ENCODE measurements at regions not wholly inside any gene's neighbourhood (a gene's known extent, or its start where the extent isn't known, plus 50 kb on each side); places are given as distances from the start of the nearest gene placed in this dataset.

DNA sequence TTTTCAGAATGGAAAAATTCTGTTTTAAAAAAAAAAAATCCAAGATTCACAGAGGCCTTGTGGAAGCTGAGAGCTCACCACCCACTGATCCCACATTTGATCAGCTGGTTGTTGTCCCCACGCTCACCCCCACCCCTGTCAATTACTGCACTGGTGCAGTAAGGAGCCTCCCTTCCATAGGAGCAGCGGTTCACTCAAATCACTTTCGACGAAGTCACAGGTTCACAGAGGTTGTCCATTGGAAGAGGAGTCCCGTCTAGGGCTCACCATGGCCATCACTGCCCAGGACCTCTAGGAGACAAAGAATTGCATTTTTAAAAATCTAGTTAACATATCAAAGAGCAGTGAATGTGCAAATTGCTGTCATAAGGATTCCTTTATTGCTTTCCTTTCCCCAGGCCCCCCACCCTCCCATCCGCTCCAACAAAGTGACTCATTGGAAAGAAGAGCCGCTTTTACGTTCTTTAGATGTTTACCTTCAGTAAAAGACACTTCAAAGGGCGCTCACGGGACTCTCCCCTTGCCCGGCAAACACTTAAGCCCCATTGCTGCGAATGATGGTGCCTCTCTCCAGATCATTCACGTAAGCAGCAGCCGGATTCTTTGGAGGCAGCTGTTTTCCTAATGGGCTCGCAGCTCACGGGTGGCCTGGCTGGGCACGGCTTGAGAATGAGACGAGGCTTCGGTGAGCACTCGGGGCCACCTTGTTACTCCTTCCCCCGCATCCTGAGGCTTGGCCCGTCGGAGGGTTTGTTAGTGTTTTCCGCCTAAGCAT is 165.5 kb upstream of the SALL3 start:
- no peak overlapping the region for H3K4me3 ChIP-seq (ENCODE audit: low read depth, low read length)
- TF ChIP-seq, protein P1, sequence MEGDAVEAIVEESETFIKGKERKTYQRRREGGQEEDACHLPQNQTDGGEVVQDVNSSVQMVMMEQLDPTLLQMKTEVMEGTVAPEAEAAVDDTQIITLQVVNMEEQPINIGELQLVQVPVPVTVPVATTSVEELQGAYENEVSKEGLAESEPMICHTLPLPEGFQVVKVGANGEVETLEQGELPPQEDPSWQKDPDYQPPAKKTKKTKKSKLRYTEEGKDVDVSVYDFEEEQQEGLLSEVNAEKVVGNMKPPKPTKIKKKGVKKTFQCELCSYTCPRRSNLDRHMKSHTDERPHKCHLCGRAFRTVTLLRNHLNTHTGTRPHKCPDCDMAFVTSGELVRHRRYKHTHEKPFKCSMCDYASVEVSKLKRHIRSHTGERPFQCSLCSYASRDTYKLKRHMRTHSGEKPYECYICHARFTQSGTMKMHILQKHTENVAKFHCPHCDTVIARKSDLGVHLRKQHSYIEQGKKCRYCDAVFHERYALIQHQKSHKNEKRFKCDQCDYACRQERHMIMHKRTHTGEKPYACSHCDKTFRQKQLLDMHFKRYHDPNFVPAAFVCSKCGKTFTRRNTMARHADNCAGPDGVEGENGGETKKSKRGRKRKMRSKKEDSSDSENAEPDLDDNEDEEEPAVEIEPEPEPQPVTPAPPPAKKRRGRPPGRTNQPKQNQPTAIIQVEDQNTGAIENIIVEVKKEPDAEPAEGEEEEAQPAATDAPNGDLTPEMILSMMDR (IDR thresholded peaks at IDR 0.05; ENCODE audit: low read depth, low read length): no peak
- in situ Hi-C loops (cut with HindIII; ENCODE audit: low sequenced_read_pairs): no loop called here
- DNase-seq (ENCODE audit: low read depth, low spot score): no peak

DNA sequence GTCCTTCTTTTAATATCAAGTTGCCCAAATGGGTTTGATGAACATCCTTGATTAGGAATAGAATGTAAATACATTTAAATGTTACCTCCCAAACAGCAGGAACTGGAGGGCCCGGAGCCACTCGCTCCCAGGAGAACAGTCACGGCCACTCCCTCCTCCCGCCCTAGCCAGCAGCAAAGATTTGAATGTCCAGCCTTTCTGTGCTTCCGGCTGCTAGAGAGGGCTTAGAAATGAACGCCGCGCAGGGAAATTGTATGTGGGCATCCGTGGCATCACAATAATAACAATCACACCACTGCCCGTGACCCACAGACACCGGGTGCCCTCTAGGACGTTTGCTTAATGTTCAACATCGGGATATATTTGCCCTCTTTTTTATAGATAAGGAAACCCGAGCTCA is 164.9 kb upstream of the SALL3 start:
- TF ChIP-seq, protein P1 (IDR thresholded peaks at IDR 0.05; ENCODE audit: low read depth, low read length): no peak
- in situ Hi-C loops (cut with HindIII; ENCODE audit: low sequenced_read_pairs): no loop called here
- H3K4me3 ChIP-seq (ENCODE audit: low read depth, low read length): no peak overlapping the region

DNA sequence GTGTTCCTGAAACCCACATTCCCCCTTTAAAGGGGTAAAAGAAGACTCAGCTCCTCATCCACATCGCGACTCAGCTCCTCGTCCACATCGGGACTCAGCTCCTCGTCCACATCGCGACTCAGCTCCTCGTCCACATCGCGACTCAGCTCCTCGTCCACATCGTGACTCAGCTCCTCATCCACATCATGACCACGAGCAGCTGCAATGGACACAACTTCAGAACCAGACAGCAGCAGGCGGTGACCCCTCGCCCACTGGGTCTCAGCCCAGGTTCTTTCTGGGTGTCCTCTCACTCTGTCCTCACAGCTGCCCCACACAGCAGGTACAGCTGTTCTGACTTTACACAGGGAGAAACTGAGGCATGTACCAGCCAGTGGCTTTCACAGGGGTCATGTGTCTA is 163.5 kb upstream of the SALL3 start:
- no peak for DNase-seq (ENCODE audit: low read depth, low spot score)
- H3K4me3 ChIP-seq (ENCODE audit: low read depth, low read length): no peak overlapping the region
- TF ChIP-seq, protein P1 (IDR thresholded peaks at IDR 0.05; ENCODE audit: low read depth, low read length): no peak
- in situ Hi-C loops (cut with HindIII; ENCODE audit: low sequenced_read_pairs): no loop called here

More for the DNA sequence above, 164.9 kb upstream of the SALL3 start:
- no peak for DNase-seq (ENCODE audit: low read depth, low spot score)

DNA sequence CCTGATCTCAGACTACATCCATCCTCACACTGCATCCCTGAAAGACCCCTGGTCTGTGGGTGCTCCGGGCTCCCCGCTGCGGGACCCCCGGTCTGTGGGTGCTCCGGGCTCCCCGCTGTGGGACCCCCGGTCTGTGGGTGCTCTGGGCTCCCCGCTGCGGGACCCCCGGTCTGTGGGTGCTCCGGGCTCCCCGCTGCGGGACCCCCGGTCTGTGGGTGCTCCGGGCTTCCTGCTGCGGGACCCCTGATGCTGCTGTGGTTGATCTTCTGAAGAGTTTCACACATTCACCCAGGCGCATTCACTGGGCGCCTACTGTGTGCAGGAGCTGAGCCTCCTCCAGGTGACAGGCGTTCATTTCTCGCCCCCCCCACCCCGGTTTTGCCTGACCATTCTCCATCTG is 162.7 kb upstream of the SALL3 start:
- DNase-seq (ENCODE audit: low read depth, low spot score): no peak
- no peak overlapping the region for H3K4me3 ChIP-seq (ENCODE audit: low read depth, low read length)
- TF ChIP-seq, protein P1 (IDR thresholded peaks at IDR 0.05; ENCODE audit: low read depth, low read length): no peak
- in situ Hi-C loops (cut with HindIII; ENCODE audit: low sequenced_read_pairs): no loop called here

DNA sequence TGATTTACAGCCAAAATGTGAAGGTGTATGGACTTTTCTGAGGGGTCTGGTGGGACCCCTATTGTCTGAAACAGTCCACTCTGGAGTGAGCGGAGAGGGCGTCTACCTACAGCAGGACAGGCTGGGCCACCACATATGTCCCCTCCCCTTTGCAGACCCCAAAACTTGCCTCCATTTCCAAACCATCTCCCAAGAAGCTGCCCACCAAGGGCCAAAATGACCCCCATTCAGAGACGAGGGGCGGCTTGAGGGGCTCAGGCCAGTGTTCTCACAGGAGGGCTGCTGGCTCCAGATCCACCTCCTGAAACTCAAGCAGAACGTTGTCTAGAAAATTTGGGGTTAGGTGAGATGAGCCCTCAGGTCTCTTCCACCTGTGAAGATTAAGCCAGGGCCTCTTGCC is 161.1 kb upstream of the SALL3 start:
- no peak for DNase-seq (ENCODE audit: low read depth, low spot score)
- TF ChIP-seq, protein P1 (IDR thresholded peaks at IDR 0.05; ENCODE audit: low read depth, low read length): no peak
- in situ Hi-C loops (cut with HindIII; ENCODE audit: low sequenced_read_pairs): no loop called here
- H3K4me3 ChIP-seq (ENCODE audit: low read depth, low read length): no peak overlapping the region

DNA sequence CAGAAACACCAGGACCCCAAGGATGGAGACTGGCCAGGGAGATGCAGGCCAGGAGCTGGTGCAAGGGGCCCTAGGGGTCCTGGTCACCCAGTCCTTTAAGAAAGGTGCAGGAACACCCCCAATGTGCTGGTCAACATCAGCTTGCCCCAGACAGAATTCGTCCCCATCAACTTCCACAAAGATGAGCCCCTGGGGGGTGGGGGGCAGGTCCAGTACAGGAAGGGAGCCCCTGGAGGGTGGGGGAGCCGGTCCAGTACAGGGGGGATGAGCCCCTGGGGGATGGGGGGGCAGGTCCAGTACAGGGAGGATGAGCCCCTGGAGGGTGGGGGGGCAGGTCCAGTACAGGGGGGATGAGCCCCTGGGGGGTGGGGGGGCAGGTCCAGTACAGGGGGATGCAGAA is 160.7 kb upstream of the SALL3 start:
- TF ChIP-seq, protein P1 (IDR thresholded peaks at IDR 0.05; ENCODE audit: low read depth, low read length): no peak
- DNase-seq (ENCODE audit: low read depth, low spot score): no peak
- in situ Hi-C loops (cut with HindIII; ENCODE audit: low sequenced_read_pairs): no loop called here
- H3K4me3 ChIP-seq (ENCODE audit: low read depth, low read length): no peak overlapping the region

Data from astrocyte of the spinal cord (primary cell).